ENCODE measurements at regions not wholly inside any gene's neighbourhood (a gene's known extent, or its start where the extent isn't known, plus 50 kb on each side); places are given as distances from the start of the nearest gene placed in this dataset.

- TF ChIP-seq EZH2 (IDR thresholded peaks at IDR 0.05; ENCODE audit: low read length) = no peak
- TF ChIP-seq, protein P1, sequence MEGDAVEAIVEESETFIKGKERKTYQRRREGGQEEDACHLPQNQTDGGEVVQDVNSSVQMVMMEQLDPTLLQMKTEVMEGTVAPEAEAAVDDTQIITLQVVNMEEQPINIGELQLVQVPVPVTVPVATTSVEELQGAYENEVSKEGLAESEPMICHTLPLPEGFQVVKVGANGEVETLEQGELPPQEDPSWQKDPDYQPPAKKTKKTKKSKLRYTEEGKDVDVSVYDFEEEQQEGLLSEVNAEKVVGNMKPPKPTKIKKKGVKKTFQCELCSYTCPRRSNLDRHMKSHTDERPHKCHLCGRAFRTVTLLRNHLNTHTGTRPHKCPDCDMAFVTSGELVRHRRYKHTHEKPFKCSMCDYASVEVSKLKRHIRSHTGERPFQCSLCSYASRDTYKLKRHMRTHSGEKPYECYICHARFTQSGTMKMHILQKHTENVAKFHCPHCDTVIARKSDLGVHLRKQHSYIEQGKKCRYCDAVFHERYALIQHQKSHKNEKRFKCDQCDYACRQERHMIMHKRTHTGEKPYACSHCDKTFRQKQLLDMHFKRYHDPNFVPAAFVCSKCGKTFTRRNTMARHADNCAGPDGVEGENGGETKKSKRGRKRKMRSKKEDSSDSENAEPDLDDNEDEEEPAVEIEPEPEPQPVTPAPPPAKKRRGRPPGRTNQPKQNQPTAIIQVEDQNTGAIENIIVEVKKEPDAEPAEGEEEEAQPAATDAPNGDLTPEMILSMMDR (optimal IDR thresholded peaks at IDR 0.05 in 1 of 3, IDR thresholded peaks at IDR 0.05 in 1 of 3, conservative IDR thresholded peaks at IDR 0.05 in 1 of 3; ENCODE audit: extremely low read depth in 1 of 3, insufficient read depth in 2 of 3, low read length in 3 of 3) = no peak
Measured at GRCh38 chr6:156166093-156166492, 611.1 kb upstream of the ARID1B start.

Measured in keratinocyte (primary cell).